GM18861 (cell line): ENCODE measurements at regions not wholly inside any gene's neighbourhood (a gene's known extent, or its start where the extent isn't known, plus 50 kb on each side); places are given as distances from the start of the nearest gene placed in this dataset.

ENCODE experiments used
- ATAC-seq: cut with Tn5 transposase; IDR thresholded peaks from one replicate; pipeline ENCODE4 v1.9.1; 2021; ENCODE audit not compliant: unreplicated experiment

DNA sequence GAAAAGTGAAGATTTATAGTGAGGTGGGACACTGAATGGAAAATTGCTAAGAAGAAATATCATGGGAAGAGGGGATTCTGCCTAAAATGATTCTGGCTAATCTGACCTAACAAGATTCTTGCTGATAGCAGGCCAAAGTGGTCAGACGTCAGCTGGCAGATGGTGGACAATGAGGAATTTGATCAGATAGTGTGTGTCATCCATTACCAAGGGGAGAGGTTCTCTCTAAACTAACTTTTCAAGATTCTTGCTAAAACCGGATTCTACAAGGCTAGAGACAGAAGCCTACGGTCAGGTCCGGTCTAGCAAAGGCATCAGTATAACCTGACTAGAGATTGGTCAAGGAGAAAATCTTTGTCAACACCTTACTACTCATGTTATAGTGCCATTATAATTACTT is 306.0 kb downstream of the ZNF608 start:
- ATAC-seq, result no peak

DNA sequence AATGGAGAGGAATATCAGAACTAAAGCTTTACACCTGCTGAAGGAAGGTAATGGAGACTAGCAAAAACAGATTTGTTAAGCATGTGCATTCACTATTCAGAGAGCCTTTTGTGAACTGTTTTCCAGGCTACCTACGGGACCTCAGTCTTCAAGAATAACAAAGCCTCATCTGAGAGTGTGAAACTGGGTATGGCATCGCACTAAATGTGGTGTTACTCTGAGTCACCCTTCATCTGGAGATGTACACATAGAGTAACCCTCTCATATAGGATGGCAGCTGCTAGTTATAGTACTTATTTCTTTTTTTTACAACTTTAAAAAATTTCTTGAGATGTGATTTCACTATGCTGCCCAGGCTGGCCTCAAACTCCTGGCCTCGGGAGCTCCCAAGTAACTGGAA is 306.8 kb downstream of the ZNF608 start:
- ATAC-seq, result no peak

DNA sequence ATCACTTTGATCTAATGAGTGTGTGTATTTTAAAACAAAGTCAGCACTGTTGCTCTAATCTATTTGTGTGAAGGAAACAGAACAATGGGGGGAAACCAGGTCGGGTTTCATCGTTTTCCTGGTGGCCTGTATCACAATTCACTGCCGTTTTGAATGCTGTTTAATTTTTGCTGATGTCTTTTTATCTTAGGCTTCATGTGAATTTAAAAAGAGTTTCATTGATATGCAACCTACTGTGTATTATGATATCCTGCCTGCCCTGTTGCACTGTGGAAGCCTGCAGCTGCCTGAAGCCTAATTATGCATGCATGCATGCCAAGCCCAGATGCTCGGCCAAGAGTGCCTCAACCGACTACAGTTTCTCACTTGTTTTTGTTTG is 307.5 kb downstream of the ZNF608 start:
- no peak for ATAC-seq

DNA sequence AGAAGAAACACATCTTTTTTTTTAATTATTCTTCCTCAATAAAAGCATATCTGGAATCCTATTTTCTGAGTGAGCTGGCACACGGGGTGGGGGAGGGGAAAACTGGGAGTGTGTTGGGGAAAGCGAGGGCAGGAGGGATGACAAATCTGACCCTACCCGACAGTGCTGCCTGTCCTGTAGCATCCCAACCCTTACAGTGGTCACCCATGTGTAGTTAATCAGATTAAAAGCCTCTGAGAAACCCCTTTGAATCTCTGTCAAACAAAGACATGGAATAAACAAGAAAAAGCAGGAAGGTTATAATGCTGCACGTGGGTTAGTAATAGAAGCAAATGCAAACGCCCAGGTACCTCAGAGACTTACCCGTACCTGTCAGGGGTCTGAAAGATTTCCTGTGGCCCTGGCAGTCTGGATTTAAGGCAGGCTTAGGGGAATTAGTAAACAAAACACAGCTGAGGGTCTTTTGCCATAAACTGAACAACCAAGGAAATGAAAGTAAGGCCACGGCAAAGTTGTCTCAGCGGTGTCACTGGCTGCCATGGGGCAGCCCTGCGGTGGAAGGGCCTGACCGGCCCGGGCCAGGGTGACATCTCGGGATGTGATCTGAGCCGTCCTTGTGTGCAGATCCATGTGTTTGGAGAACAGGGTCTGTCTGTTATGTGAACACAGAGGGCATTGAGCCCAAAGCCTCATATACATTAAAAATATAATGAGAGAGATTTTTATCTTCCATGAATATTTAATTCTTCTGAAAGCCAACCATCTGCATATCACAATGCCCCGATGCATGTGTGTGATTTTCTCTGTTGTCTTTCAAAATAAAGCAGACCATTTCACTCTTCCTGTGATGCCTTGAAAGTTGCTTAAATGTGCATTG is 308.2 kb downstream of the ZNF608 start:
- no peak for ATAC-seq

DNA sequence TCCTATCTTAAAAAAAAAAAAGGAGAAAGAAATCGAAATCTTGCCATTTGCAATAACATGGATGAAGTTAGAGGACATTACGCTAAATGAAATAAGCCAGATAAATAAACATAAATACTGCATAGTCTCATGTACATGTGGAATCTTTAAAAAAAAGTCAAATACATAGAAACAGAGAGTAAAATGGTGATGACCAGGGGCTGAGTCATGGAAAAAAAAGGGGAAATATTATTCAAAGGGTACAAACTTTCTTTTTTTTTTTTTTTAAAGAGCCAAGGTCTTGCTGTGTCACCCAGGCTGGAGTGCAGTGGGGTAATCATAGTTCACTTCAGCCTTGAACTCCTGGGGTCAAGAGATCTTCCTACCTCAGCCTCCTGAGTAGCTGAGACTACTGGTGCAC is 310.1 kb downstream of the ZNF608 start:
- ATAC-seq, result no peak

DNA sequence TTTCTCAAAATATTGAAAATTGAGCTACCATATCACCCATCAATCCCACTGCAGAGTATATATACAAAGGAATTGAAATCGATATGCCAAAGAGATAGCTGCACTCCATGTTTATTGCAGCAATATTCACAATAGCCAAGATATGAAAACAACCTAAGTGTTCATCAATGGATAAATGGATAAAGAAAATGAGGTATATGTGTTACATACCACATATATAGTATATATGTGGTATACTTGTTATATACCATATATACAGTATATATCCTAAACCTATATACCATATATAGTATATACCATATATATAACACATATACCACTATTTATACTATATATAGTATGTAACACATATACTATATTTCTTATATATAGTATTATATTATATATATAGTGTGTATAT is 313.3 kb downstream of the ZNF608 start:
- no peak for ATAC-seq

DNA sequence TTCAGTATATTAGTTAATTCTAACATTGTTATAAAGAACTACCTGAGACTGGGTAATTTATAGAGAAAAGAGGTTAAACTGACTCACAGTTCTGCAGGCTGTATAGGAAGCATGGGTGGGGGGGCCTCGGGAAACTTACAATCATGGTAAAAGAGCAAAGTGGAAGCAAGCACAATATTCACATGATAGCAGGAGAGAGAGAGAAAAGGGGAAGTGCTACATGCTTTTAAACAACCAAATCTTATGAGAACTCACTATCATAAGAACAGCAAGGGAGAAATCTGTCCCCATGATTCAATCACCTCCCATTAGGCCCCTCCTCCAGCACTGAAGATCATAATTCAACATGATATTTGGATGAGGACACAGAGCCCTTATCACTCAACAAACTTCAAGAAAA is 324.9 kb downstream of the ZNF608 start:
- no peak for ATAC-seq

DNA sequence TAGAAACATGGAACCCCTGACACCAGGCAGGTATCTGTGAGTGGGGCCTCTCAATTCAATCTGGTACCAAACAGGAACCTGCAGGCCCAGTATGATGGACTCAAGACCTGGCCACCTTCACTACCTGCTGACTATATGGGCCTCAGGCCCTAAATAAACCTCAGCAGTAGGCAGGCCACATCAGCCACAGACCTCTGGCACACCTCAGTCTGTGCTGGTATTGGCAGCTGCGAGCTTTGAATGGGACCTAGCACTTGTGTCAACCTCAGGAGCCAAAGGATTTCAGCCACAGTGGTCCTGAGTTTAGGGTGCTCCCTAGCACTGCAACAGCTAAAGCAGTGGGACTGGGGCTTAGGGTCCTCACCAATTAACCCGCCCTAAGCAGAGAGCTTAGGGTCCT is 325.5 kb downstream of the ZNF608 start:
- no peak for ATAC-seq

DNA sequence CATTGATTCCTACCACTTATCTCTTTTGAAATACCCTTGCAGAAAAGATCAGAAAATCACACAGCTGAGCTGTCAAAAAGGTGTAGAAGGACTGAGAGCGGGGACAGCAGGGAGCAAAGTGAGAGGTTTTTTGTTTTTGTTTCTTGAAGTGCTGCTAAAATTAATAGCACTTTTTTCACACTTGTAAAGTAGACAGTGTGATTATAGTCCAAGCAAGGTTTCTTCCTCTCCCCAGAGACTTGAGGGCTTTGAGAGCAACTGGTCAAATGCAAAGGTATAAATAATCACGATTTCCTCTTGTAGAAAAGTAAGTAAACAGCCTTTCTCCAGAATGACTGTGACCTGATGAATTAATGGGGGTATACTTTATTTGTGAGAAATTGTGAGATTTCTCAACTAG is 326.9 kb downstream of the ZNF608 start:
- peak; percentile 74 for ATAC-seq

DNA sequence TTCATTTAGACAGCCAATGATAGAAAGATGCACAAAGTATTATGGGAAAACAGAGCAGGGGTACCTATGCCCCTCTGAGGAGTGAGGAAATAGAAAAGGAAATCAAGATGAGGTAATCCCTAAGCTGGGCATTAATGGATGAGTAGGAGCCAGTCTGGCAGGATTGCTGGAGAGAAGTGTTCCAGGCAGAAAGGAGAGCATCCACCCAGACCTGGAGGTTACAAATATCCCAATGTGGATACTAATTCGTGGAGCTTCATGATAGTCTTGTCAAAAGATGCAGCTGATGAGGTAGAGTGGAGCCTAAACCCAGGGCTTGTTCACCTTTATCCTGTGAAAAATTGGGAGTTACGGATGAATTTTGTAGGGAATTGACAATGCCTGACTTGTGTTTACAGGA is 328.0 kb downstream of the ZNF608 start:
- no peak for ATAC-seq

DNA sequence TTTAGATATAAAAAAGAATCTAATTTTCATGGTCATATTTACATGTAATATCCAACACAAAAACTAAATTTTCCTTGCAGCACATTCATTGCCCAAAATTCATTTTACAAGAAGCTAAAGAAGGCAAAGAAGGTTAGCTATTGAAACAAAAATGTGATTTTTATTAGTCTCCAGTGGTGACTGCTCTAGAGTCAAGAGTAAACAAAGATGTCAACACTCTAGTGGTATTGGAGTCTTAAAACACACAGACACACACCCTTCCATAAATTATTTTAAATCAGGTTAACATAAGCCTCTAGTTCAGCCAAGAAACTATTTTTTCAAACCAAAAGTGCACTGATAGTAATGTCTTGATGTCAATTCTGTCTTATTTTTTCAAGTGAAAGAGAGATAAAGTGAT is 329.2 kb downstream of the ZNF608 start:
- no peak for ATAC-seq

DNA sequence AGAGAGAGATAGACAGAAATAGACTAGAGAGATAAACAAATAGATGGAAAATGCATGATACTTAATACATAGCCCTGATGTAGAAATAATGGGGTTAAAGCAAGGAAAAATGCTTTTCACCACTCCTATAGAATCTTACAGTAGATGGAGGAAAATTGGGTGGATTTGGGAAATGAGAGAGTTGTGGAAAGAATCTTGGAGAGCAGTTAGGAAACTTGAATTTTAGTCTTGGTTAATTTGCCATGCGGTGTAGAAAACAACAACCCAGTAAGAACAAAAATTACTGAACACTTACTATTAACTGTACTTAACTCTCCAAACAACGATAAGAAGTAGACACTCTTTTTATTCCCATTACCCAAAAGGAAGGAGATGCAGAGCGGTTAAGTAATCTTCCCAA is 329.8 kb downstream of the ZNF608 start:
- ATAC-seq, result no peak

DNA sequence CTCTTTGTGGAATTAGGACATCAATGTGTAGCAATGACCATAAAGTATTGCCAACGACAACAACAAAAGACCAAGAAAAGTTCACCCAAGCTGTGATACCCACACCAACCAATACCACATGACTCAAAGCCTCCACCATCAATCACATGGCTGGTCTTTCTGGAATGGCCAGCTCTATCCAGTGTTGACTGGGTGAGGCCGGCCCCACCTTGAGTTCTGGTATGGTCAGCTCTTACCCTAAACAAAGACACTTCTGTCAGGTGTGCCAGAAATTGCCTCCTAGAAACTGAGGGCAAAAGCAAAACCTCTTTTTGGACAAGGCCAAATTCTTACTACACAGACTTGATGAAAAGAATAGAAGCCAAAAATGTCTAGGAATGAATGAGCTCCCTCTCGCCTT is 331.5 kb downstream of the ZNF608 start:
- ATAC-seq, result no peak

DNA sequence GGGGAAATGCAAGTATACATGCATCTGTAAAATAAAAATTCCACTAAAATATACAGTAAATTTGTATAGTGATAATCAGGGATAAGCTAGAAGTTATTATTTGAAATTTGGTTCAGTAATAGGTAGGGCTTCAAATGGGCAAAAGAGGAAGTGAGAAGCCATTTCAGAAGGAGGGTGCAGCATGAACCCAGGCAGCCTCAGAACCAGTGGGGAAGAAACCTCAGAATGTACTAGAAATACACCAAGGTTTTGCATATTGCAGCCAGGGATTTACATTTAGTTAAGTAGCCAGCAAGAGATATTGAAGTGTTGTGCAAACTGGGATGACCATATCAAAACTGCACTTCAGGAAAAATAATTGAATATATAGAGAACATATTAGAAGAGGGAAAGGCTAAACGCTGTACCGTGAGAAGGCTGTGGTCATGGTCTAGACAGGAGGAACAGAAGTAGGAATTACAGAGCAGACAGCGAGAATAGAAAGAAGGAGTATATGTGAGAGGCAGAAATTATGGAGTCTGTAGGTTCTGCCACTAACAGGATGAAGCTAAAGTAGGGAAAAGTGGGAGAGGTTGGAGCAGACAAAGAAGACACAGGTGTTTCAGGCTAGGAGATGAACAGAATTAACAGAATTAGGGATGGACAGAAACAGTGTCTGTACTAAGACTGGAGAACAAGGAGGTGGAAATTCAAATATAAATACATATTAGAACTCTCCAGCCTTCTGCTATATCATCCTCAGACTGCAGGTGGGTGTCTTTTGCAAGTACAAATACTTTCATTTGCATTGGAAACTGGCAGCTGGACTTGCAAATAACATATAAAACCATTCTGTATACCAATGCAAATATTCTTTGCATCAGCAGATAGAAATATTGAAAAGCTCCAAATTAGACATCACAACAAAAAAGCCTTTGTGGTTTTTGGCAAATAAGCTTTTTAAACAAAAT is 335.6 kb downstream of the ZNF608 start:
- peak; percentile 95 for ATAC-seq

DNA sequence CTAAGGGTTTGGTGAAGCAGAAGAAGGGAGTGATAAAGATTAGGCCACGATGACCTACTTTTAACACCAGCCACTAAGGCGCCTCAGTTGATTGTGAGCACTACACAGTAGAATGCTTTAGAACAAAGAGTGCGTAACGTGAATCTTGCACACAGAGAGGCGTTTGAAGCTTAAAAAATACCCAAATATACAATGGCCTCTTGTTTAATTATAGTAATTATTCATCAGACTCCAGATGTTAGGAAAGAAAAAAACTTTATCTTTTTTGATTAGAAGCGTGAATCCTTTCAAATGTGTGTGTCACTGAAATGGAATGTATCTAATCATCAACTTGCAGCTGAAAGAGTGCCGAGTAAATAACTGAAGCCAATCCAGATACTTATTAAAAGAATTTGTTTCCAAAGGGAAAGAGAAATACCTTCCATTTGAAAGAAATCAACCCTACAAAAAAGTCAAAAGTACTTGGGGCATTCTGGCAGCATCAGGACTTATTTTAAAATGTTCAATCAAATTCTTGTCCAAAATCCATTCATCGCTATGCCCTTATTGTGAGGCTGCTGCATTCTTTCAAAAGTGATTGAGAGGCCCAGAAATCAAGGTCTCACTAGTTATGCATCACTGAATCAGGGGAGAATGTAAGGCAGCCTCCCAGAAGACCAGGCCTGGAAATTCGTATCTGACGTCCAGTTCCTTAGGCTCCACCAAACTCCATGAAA is 337.5 kb downstream of the ZNF608 start:
- no peak for ATAC-seq

DNA sequence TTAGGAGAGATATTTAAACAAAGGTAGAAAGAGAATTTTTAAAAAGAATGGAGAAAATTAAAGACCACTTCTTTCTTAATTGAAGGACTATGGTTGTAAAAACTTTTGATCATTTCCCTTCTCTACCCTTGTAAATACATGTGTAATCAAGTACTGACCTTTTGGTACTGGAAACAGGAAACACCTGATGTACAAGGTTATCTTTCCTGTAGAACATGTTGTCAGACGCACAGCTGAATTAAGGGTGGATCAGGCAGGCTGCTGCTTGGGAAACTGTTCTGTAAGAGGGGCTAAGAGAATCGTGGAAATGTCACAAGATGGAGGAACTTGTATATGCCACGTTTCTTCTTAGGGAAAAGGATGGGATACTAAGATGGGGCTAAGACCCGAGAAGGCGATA is 341.6 kb downstream of the ZNF608 start:
- ATAC-seq, result no peak

DNA sequence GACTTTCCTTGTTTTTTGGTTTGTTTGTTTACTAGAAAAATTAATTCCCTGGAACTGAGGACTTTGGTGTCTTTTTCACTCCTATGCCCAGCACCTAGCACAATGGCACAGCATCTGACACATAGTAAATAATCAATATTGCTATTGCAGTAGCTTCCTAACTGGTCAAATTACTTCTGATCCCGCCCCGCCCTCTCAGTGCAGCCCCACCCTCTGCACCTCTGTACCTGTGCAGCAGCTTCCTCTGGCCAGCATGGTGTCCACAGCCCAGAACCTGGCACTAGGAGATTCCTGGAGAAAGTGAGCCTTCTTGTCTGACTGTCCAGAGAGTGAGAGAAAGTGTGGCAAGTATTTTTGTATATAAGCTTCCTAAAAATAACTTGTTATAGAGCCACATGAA is 343.2 kb downstream of the ZNF608 start:
- ATAC-seq, result no peak

DNA sequence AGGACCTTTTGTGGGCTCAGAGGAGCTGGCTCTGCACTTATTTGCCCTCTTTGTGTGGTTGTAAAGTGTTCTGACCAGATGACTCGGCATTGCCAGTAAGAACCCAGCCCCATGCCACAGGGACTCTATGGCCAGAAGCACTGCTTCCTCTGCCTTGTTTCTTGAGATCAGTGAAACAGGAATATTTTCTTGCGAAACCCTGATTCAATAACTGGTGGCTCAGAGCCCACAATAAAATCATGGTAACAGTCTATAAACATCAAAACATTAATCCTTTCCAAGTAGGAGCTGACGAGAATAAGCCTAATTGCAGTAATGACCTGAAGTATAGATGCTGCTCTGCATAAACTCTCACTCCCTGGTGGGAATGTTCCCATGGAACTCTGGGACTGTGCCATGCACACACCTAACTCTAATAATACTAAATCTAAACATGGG is 344.3 kb downstream of the ZNF608 start:
- ATAC-seq, result no peak

DNA sequence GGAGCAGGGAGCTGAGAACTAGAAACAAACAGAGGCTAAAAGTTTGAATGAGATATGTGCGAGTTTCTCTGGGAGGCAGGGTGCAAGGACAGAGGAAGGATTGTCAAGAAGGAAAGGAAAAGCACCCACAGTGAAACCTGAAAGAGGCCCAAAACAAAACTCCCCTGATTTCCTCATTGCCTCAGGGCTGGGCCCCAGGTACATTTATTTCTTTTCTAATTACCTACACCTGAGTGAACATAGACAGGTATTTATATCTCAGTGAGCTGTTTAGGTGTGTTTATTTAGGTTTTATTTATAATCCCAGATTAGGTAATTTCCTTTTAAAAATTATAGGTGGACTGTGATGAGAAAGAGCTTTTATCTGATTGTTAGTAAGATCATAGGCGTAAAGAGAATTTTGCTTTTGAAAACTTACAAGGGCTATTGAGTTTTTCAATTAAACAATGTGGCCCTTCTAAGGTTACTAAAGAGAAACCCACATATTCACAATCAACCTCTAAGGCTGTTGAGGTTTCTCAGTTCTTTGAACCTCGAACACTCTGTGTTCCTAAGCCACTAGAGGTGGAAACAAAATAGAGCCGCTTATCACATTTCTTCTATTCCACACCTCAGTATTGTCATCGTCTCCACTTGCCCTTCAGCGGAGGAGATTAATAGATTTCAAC is 344.8 kb downstream of the ZNF608 start:
- ATAC-seq, result no peak

DNA sequence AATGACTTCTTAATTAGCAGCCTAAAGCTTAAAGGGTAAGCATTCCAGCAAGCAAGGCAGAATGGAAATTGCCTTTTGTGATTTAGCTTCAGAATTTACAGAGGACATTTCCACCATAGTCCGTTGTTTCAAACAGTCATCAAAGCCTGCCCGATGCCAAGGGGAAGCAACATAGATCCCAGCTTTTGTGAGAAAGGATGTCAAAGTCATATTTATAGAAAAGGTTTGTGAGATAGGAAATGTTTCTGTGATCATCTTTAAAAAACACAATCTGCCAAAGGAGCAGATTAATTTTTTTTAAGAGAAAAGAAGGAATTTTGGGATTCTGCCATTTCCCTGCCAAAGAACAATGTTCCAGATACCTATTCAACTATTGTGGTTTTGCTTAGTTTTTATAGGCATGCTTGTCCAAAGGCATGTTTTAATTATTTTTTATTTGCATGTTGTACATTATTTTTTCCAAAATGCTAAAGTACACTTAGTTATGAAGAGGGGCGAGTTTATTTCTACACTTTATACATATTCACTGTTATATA is 346.9 kb downstream of the ZNF608 start:
- no peak for ATAC-seq

DNA sequence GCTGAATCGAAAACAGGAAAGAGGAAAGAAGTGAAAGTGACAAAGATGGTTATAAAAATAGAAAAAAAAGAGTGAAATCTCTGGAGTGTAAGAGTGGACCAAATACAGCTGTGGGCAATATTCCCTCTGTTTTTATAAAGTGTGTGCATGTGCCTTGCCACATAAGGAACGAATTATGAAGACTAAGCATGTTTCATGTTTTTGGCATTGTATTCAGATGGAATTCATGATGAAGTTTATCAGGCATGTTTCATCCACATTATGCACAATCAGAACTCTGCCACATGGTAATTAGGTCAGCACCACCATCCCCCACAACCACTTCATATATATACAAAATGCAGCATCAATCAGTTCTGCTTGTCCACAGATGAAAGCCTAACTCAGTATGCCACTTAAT is 348.0 kb downstream of the ZNF608 start:
- no peak for ATAC-seq
